PFSK-1 (cell line): ENCODE measurements at regions not wholly inside any gene's neighbourhood (a gene's known extent, or its start where the extent isn't known, plus 50 kb on each side); places are given as distances from the start of the nearest gene placed in this dataset.

ENCODE experiments used
- FOXP2 ChIP-seq: optimal IDR thresholded peaks from 2 replicates; pipeline ENCODE3; 2011; ENCODE audit warnings: borderline replicate concordance, control low read depth, inconsistent platforms; ENCODE audit not compliant: insufficient read depth; ENCODE audit errors: extremely low read length, extremely low read depth
- POLR2AphosphoS5 ChIP-seq: IDR thresholded peaks from 2 replicates; pipeline ENCODE4 v1.6.1; 2012; ENCODE audit warnings: low read depth, mild to moderate bottlenecking, control low read depth, low read length, moderate library complexity
- REST ChIP-seq, 2 experiments: IDR thresholded peaks; 2 replicates each; pipeline versions ENCODE4 v1.6.1 to v1.8.0; 2011 to 2012; ENCODE audit warnings: low read depth in 2 of 2, low read length in 2 of 2, control low read depth in 1 of 2, inconsistent platforms in 1 of 2, mild to moderate bottlenecking in 1 of 2, moderate library complexity in 1 of 2; ENCODE audit not compliant: insufficient read depth in 1 of 2
- SIN3A ChIP-seq: IDR thresholded peaks from 2 replicates; pipeline ENCODE4 v1.6.1; 2012; ENCODE audit warnings: mild to moderate bottlenecking, low read length, moderate library complexity, borderline replicate concordance; ENCODE audit not compliant: insufficient read depth
- TAF1 ChIP-seq: IDR thresholded peaks from 2 replicates; pipeline ENCODE4 v1.6.1; 2012; ENCODE audit warnings: low read length, control low read depth, borderline replicate concordance; ENCODE audit not compliant: insufficient read depth

- TF ChIP-seq FOXP2 (no peak), POLR2AphosphoS5 (no peak), SIN3A (no peak), TAF1 (no peak), REST (IDR thresholded peaks at IDR 0.05; ENCODE audit: insufficient read depth in 1 of 2, low read depth in 2 of 2, low read length in 2 of 2) (no peak)
Measured at GRCh38 chr2:2456721-2457120, 125.6 kb upstream of the MYT1L start.

GRCh38 chr2:2455151-2455550 lies 124.1 kb upstream of the MYT1L start:
- TF ChIP-seq SIN3A (no peak), TAF1 (no peak), REST (IDR thresholded peaks at IDR 0.05; ENCODE audit: insufficient read depth in 1 of 2, low read depth in 2 of 2, low read length in 2 of 2) (no peak), POLR2AphosphoS5 (no peak), FOXP2 (no peak)

- TF ChIP-seq POLR2AphosphoS5 (no peak), FOXP2 (no peak), REST (IDR thresholded peaks at IDR 0.05; ENCODE audit: insufficient read depth in 1 of 2, low read depth in 2 of 2, low read length in 2 of 2) (no peak), SIN3A (no peak), TAF1 (no peak)
Measured at GRCh38 chr2:2452961-2453360, 121.9 kb upstream of the MYT1L start.

GRCh38 chr2:2448178-2448577 lies 117.1 kb upstream of the MYT1L start:
- TF ChIP-seq SIN3A: no peak
- TF ChIP-seq POLR2AphosphoS5: no peak
- TF ChIP-seq REST (IDR thresholded peaks at IDR 0.05; ENCODE audit: insufficient read depth in 1 of 2, low read depth in 2 of 2, low read length in 2 of 2): no peak

GRCh38 chr2:2422621-2423020 lies 91.5 kb upstream of the MYT1L start:
- TF ChIP-seq FOXP2 (no peak), SIN3A (no peak), REST (IDR thresholded peaks at IDR 0.05; ENCODE audit: insufficient read depth in 1 of 2, low read depth in 2 of 2, low read length in 2 of 2) (no peak), TAF1 (no peak), POLR2AphosphoS5 (no peak)
